ENCODE measurements at regions not wholly inside any gene's neighbourhood (a gene's known extent, or its start where the extent isn't known, plus 50 kb on each side); places are given as distances from the start of the nearest gene placed in this dataset.

DNA sequence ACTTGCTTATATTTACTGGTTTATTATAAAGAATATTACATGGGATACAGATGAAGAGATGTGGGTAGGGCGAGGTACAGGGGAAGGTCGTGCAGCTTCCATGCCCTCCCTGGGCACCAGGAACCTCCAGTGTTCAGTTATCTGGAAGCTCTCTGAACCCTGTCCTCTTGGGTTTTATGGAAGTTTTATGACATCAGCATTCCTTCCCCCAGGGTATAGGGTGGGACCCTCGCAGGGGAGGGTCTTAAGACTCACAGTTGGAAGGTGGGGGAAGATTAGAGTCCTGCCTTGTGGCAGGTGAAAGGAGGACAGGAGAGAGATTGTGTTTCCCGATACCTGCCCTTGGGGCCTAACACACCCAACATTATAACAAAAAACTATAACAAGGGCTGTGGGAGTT is 71.8 kb upstream of the NPAS1 start:
- DNase-seq = no peak
- Mint-ChIP-seq H3K4me3 (no peak overlapping the region), H3K27me3 (no peaks in the 10 kb centered on the region), H3K27ac (no peak overlapping the region), H3K9me3 (no peaks in the 10 kb centered on the region), H3K36me3 (peaks cover 0 to 22% (median 2%) of the 10 kb centered on the region in 3 donors), H3K4me1 (peaks cover 8 to 39% (median 20%) of the 10 kb centered on the region in 4 donors)
- POLR2A ChIA-PET = no interaction called here
- ATAC-seq = no peak

- peak overlapping the region in 6 of 10 donors; percentile 11 to 80 (median 26) for H3K27ac Mint-ChIP-seq
- H3K36me3 Mint-ChIP-seq = peaks cover 0 to 5% (median 0%) of the 10 kb centered on the region in 3 donors
- peaks cover 19 to 62% (median 37%) of the 10 kb centered on the region in 4 donors for H3K4me1 Mint-ChIP-seq
- no peaks in the 10 kb centered on the region for H3K27me3 Mint-ChIP-seq
- ATAC-seq = no peak
- peak overlapping the region in 1 of 10 donors; percentile 40 for H3K4me3 Mint-ChIP-seq
- no peak for DNase-seq
- no peaks in the 10 kb centered on the region for H3K9me3 Mint-ChIP-seq
- POLR2A ChIA-PET = no interaction called here
Measured at GRCh38 chr19:46950526-46951170, 69.0 kb upstream of the NPAS1 start.

DNA sequence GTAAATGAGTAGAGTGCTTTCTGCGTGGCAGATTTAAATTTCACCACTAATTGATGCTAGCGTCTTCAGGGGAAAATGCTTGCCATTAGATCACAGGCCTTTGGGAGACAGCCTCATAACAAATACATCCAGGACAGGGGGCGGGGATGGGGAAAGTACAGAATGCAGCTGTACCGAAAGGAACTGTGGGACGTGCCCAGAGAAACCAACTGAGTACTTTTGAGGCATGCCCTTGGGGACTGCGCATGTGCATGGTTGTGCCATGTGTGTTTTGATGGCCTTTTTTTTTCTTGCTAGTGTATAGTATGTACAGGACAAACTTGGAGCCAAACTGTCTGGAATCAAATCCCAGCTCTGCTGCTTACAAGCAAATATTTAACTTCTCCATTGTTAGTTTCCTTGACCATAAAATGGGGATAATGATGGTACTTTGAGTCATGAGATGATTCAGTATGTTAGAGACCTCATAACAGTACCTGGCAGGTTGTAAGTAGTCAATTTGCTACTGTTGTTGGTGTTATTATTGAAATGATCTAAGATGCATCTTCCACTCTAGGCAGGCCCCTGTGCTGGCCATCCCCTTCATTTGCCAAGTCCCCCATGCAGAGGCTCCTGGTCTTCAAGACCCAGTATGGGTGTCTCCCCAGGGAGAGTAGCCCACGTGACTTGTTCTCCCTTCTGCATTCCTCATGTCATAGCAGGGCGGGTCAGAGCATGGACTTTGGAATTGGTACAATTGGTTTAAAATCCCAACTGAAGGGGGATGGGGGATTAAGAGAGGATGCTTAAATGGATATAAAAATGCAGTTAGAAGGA is 68.3 kb upstream of the NPAS1 start:
- Mint-ChIP-seq H3K4me3 (no peak overlapping the region), H3K27ac (peak overlapping the region in 3 of 10 donors; percentile 31 to 66 (median 60)), H3K4me1 (peaks cover 20 to 65% (median 43%) of the 10 kb centered on the region in 4 donors), H3K36me3 (peaks cover 0 to 5% (median 0%) of the 10 kb centered on the region in 3 donors), H3K9me3 (no peaks in the 10 kb centered on the region), H3K27me3 (no peaks in the 10 kb centered on the region)
- DNase-seq (no peak), ATAC-seq (no peak)
- POLR2A ChIA-PET = no interaction called here

- DNase-seq (no peak), ATAC-seq (no peak)
- H3K36me3 Mint-ChIP-seq = peaks cover 0 to 5% (median 0%) of the 10 kb centered on the region in 3 donors
- POLR2A ChIA-PET = interaction anchor here (1.5 kb wide), 1 partner anchor 8 kb away, joined by 4 read pairs; no protein-coding TSS in a partner anchor
- H3K4me3 Mint-ChIP-seq = peak overlapping the region in 1 of 10 donors; percentile 8
- H3K27me3 Mint-ChIP-seq = no peaks in the 10 kb centered on the region
- no peaks in the 10 kb centered on the region for H3K9me3 Mint-ChIP-seq
- H3K4me1 Mint-ChIP-seq = peaks cover 23 to 74% (median 49%) of the 10 kb centered on the region in 4 donors
- H3K27ac Mint-ChIP-seq = peak overlapping the region in 5 of 10 donors; percentile 5 to 89 (median 71)
Measured at GRCh38 chr19:46952874-46953273, 66.8 kb upstream of the NPAS1 start.

DNA sequence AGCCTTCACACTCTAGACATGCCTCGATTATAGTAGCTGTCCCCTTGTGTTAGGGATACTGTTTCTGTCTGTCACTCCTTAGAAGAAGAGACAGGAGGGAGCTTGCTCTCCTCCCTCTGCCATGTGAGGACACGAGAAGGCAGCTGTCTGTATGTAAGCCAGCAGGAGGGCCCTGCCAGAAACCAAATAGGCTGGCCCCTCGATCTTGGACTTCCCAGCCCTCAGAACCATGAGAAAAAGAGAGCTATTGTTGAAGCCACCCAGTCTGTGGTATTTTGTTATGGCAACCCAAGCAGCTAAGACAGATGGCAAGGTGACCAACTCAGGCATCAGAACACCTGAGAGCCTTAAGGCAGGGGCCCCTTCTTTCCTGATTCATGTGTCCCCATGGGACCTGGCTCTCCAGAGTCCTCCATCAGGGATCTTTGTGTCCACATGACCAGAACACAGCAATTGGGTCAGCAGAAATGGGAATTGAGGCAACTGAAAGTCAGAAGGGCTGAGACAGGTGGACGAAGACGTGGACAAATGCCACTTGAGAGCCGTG is 65.6 kb upstream of the NPAS1 start:
- no peaks in the 10 kb centered on the region for H3K36me3 Mint-ChIP-seq
- POLR2A ChIA-PET = interaction anchor here (0.7 to 1.5 kb wide), 2 partner anchors 9 to 12 kb away, joined by 3 to 4 read pairs; no protein-coding TSS in a partner anchor
- H3K9me3 Mint-ChIP-seq = no peaks in the 10 kb centered on the region
- ATAC-seq (no peak), DNase-seq (no peak)
- H3K4me3 Mint-ChIP-seq = peak overlapping the region in 9 of 10 donors; percentile 1 to 80 (median 52)
- H3K4me1 Mint-ChIP-seq = peaks cover 23 to 79% (median 52%) of the 10 kb centered on the region in 4 donors
- peak overlapping the region in 8 of 10 donors; percentile 21 to 94 (median 68) for H3K27ac Mint-ChIP-seq
- H3K27me3 Mint-ChIP-seq = no peaks in the 10 kb centered on the region

DNA sequence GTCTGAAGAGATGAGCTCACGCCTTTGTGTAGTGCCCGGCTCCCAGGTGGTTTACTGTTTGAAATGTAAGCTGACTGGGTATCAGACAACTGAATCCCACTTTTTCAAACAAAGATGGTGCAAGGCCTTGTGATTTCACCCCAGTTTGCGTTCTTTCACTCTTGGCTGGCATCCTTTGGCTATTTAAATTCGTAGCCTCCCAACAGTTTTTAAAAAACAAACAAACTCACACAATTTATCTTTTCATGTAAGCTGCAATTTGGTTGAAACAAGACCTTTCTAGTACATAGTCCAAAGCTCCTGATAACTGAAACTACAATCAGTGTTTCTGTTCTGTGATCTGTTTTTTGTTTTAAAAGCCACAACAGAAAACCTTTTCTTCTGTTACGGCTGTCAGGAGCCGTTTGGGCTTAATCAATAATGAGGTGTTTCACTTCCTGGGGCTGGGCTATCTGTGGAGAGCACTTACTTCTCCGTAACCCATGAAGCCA is 65.1 kb upstream of the NPAS1 start:
- Mint-ChIP-seq H3K4me3 (peak overlapping the region; percentile 68 to 81 (median 78)), H3K27ac (peak overlapping the region; percentile 9 to 94 (median 86)), H3K4me1 (peaks cover 23 to 76% (median 51%) of the 10 kb centered on the region in 4 donors), H3K27me3 (no peaks in the 10 kb centered on the region), H3K36me3 (no peaks in the 10 kb centered on the region), H3K9me3 (no peaks in the 10 kb centered on the region)
- ATAC-seq = peak; percentile 28 to 36
- peak in 1 of 10 donors; percentile 12 for DNase-seq
- POLR2A ChIA-PET = interaction anchor here (0.7 to 1.5 kb wide), 3 partner anchors 10 to 13 kb away, joined by 3 to 4 read pairs (median 3); no protein-coding TSS in a partner anchor

GRCh38 chr19:46954993-46955812 is 64.4 kb upstream of the NPAS1 start:
- Mint-ChIP-seq H3K27me3 (no peaks in the 10 kb centered on the region), H3K36me3 (peaks cover 0 to 2% (median 0%) of the 10 kb centered on the region in 3 donors), H3K27ac (peak overlapping the region; percentile 9 to 94 (median 86)), H3K4me1 (peaks cover 26 to 70% (median 52%) of the 10 kb centered on the region in 4 donors), H3K9me3 (no peaks in the 10 kb centered on the region), H3K4me3 (peak overlapping the region; percentile 68 to 81 (median 78))
- peak; percentile 85 to 86 for ATAC-seq
- POLR2A ChIA-PET = interaction anchor here (0.8 to 1.0 kb wide), 2 partner anchors 10 kb away, joined by 3 read pairs; no protein-coding TSS in a partner anchor
- DNase-seq = peak in 4 of 10 donors; percentile 7 to 58 (median 53)

DNA sequence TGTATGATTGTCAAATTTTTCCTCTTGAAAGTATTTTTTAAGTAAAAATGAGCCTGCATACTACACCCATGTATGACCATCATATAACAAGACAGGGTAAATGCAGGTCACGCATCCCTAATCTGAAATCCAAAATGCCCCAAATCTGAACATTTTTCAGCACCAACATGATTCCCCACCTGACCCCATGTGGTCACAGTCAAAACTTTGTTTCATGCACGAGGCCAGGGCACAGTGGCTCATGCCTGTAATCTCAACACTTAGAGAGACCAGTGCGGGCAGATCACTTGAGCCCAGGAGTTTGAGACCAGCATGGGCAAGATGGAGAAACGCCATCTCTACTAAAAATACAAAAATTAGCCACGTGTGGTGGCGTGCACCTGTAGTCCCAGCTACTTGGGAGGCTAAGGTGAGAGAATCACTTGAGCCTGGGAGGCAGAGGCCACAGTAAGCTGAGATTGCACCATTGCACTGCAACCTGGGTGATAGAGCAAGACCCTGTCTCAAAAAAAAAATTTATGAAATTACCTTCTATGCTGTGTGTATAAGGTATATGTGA is 63.7 kb upstream of the NPAS1 start:
- no peaks in the 10 kb centered on the region for H3K27me3 Mint-ChIP-seq
- ATAC-seq (no peak), DNase-seq (no peak)
- H3K27ac Mint-ChIP-seq = peak overlapping the region in 4 of 10 donors; percentile 33 to 89 (median 82)
- peaks cover 24 to 64% (median 50%) of the 10 kb centered on the region in 4 donors for H3K4me1 Mint-ChIP-seq
- H3K36me3 Mint-ChIP-seq = peaks cover 0 to 3% (median 0%) of the 10 kb centered on the region in 3 donors
- peak overlapping the region in 8 of 10 donors; percentile 65 to 81 (median 75) for H3K4me3 Mint-ChIP-seq
- H3K9me3 Mint-ChIP-seq = no peaks in the 10 kb centered on the region
- POLR2A ChIA-PET = interaction anchor here (0.6 to 1.0 kb wide), 4 partner anchors 9 to 655 kb away, joined by 3 to 5 read pairs (median 4); no protein-coding TSS in a partner anchor

DNA sequence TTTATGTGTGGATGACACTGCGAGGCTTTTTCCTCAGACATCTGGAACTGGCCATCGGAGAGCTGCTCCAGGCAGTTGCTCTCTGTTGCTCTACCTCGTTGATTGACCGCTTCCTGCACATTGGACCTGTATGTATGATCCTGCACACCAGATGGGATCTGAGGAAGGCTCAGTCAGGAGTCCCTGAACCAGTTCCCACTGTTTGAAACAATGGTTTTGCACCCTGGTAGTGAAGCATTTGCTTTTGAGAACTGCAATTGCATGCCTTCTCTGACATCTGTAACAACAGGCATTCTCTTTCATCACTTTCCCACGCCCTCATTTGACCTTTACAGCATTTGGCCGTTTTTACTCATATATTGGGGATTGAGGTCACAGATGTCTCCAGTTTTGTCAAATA is 61.1 kb upstream of the NPAS1 start:
- Mint-ChIP-seq H3K9me3 (no peaks in the 10 kb centered on the region), H3K4me3 (no peak overlapping the region), H3K27ac (peak overlapping the region in 3 of 10 donors; percentile 14 to 52 (median 20)), H3K27me3 (no peaks in the 10 kb centered on the region), H3K36me3 (peaks cover 0 to 3% (median 0%) of the 10 kb centered on the region in 3 donors), H3K4me1 (peaks cover 26 to 59% (median 46%) of the 10 kb centered on the region in 4 donors)
- ATAC-seq (no peak), DNase-seq (no peak)
- POLR2A ChIA-PET = interaction anchor here (0.7 kb wide), 3 partner anchors 12 to 208 kb away, joined by 3 to 5 read pairs (median 3); partner anchors contain the start of gene AP2S1

- no peaks in the 10 kb centered on the region for H3K9me3 Mint-ChIP-seq
- no peaks in the 10 kb centered on the region for H3K27me3 Mint-ChIP-seq
- H3K36me3 Mint-ChIP-seq = peaks cover 0 to 3% (median 0%) of the 10 kb centered on the region in 3 donors
- no peak overlapping the region for H3K4me3 Mint-ChIP-seq
- peak overlapping the region in 2 of 10 donors; percentile 1 to 40 for H3K27ac Mint-ChIP-seq
- POLR2A ChIA-PET = interaction anchor here (0.6 to 0.7 kb wide), 2 partner anchors 20 to 90 kb away, joined by 3 to 5 read pairs; no protein-coding TSS in a partner anchor
- DNase-seq (no peak), ATAC-seq (no peak)
- H3K4me1 Mint-ChIP-seq = peaks cover 13 to 48% (median 33%) of the 10 kb centered on the region in 4 donors
Measured at GRCh38 chr19:46959894-46960556, 59.6 kb upstream of the NPAS1 start.

Data from naive thymus-derived CD8-positive, alpha-beta T cell (primary cell).